ENCODE measurements at regions not wholly inside any gene's neighbourhood (a gene's known extent, or its start where the extent isn't known, plus 50 kb on each side); places are given as distances from the start of the nearest gene placed in this dataset.
A peak's percentile ranks its signal among the peaks of the same experiment; 100 is the strongest.

DNA sequence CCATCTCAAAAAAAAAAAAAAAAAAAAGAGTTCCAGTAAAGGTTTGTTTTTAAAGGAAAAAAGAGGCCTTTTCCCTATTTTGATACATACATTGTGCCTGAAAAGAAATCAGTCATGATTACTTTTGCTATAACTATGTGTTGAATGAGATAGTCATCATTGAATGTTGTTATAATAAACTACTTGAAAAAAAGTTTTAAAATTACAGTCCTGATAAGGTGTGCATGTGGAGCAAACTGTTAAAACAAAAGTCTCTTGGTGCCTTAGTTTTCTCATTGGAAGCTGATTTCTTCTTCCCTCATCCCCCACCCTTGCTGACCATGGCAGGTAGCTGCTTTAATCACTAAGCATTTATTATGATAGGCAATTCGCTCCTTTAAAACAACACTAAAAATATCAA, 172.3 kb upstream of the TBCA start:
- DNase-seq (ENCODE audit: low spot score), result no peak

DNA sequence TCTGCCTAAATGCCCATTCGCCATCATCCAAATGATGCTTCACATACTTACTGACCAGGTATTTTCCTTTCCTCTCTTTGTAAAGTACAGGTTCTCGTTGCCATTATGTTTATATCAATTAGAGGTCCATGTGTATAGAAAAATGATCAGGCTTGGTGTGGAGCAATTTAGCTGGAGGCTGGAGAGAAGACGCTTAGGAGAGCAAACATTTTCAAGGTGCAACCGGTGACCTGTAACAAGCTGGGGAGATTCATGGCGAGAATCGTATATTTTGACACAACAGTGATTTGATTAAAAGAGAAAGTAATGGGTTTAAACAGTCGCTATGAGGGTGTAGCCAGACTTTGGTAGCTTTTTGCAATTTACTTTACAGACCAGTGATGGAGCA, 170.9 kb upstream of the TBCA start:
- DNase-seq (ENCODE audit: low spot score), result no peak

DNA sequence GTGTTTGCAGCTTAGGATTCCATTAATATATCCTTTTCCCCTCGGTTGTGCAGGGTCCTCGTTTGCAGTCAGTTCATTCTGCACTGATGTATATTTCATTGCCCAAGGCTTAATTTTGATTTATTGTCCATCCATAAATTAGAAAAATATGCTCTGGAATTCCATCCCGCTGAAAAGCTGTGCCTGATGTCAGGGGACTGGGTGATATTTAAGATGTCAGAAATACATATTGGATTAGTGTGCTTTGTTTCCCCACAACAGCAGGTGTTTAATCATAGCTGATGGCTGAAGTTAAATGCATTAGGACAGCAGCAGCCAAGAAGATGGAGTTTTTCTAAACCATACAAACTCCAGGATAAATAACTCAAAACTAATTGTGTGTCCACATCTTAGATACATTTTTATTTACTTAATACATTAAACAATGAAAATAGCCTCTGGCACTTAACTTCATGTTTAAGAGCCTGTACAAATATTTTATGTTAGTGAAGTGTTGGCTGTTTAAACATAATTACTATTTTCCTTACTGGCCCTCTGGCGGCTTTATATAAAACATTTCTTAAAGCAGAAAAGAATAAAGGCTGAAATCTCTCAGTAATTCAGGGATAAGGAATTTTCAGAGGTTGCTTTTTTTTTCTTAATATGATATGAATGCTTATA, 170.4 kb upstream of the TBCA start:
- no peak for DNase-seq (ENCODE audit: low spot score)

DNA sequence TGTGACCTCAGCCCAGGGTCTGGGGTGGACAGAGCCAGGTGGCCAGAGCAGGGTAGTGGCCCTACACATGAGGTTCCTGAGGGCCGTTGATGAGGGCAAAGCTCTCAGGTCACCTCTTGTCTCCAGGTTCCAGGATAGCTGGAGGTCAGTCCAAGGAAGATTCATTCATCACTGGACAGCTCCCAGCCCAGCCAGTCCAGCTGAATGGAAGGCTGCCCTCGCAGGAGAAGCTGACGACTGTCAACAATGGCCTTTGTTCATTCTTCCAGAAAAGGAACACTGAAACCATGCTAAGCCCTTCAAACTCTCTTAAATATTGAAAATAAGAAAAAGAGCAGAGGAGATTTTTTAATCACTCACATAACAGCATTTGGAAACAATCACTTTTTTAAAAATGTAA, 169.7 kb upstream of the TBCA start:
- no peak for DNase-seq (ENCODE audit: low spot score)

DNA sequence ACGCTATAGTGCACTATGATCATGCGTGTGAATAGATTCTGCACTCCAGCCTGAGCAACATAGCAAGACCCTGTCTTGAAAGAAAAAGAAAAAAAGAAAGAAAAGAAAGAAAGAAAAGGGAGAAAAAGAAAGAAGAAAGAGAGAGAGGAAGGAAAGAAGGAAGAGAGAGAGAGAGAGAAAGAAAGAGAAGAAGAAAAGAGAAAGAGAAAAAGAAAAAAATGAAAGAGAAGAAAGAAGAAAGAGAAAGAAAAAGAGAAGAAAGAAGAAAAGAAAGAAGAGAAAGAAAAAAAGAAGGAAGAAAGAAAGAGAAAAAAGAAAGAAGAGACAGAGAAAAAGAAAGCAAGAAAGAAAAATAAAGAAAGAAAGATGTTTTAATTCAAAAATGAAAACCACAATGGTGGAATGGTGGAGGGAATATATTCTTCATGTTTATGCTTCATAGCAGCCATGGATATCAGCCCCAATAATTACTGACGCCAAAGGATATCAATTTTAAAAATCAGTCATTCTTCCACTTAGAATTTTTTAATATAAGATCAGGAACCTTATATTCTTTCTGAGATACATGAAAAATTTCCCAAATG, 168.7 kb upstream of the TBCA start:
- DNase-seq (ENCODE audit: low spot score), result no peak

DNA sequence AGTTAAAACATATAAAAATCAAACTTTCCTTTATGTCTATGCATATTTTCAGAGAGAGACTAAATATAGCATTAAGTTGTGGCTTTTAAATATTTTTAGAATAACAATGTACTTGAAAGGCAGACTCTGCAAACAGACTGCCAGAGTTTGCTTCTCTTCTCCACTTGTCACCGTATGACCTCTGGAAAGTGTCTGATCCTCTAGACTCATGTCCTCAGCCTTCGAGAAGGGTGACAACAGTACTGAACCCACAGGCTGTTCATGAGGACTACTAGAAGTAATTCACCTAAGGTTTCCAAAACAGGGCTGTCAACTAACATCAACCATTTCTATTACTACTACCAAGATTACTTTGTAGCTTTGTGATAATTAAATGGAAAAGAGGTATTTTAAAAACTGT, 167.7 kb upstream of the TBCA start:
- DNase-seq (ENCODE audit: low spot score), result no peak

DNA sequence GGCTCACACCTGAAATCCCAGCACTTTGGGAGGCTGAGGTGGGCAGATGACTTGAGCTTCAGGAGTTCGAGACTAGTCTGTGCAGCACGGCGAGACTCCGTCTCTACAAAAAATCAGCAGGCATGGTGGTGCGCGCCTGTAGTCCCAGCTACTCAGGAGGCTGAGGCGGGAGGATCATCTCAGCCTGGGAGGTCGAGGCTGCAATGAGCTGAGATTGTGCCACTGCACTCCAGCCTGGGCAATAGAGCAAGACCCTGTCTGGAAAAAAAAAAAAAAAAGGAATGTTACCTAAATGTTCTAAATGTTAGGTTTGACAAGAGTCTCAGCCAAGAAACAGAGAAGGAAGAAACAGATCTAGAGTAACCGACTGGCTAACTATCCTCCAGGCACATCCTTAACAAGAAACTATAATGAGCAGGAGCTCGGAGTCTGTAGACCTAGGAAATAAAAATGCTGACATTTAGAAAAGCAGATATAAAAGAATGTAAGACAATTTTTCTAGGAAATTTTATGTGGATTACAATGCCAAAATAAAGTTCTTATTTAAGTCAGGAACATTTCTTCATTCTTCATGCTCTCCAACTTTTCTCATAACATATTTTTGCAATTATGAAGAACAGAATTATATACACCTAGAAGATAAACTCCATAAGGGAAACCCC, 166.6 kb upstream of the TBCA start:
- DNase-seq (ENCODE audit: low spot score), result no peak

DNA sequence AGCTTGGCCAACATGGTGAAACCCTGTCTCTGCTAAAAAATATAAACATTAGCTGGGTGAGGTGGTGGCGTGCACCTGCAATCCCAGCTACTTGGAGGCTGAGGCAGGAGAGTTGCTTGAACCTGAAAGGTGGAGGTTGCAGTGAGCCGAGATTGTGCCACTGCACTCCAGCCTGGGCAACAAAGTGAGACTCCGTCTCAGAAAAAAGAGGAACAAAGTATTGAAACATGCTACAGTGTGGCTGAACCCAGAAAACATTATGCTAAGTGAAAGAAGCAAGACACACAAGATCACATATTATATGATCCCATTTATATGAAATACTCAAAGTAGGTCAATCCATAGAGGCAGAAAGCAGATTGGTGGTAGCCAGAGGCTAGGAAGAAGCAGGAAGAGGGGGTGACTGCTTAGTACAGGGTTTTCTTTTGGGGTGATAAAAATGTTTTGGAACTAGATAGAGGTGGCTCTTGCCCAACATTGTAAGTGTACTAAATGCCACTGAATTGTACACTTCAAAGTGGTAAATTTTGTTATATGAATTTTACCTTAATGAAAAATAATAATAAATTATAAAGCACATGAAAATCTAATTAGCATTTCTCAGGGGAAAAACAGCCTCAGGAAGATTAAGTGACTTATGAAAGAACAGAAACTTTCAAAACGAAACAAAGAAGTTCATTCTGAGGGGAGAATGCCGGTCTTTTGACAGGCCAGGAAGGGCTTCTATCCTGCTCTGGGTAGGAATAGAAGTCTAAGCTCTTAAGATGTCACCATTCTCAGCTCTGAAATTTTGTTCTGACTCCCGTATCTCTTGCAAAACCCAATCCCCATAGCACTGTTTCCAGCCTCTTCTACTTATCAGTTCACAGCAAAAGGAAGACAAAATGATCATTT, 161.1 kb upstream of the TBCA start:
- no peak for DNase-seq (ENCODE audit: low spot score)

DNA sequence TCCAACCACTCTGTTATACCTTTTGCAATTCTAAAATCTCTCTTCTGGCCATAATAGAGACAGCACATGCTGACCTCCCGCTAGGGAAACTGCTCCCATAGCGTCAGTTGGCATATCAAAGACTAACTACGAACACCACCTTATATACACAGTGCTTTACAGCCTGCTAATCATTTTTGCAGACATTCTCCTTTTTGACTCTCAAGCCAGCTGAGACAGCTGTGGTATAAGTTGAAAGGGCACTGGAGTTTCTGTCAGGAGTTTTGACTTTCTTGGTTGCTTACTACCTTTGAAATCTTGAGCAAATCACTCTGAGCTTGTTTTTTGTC, 160.2 kb upstream of the TBCA start:
- no peak for DNase-seq (ENCODE audit: low spot score)

DNA sequence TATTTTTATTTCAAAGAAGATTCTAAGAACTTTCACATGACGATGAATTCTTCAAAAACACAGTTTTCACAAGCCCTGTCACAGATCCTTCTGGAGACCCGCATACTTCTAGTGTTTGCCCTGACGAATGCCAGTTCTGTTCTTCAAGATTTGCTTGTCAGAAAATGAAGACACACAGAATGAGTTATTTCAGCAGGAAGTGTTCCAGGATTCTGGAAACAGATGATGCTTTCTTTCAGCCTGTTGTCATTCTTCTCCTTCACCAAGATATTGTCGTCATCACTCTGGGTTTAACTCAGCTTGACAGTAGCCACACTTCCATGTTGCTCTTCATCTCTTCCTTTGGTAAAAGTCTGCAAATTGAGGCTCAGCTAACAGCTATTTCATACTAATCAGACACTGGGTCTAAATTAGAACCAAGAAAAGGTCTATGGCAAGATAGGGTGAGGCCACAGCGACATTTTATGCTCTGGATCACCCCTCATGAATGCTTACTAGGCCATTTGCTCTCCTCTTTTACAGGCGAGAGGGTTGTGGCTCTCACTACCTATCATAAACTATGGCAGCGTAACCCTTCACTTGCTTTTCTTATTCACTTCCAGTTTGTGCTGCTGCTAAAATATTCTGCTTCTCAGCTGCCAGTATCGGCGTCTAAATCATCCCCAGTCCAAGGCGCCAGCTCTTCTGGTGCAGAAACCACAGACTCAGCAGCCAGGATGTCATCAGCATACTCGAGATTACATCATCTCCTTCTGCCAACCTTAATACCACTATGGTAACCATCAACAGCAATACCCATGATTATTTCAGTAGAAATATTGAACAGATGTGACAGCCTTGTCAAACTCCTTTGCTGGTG, 159.6 kb upstream of the TBCA start:
- DNase-seq (ENCODE audit: low spot score), result peak; percentile 27

DNA sequence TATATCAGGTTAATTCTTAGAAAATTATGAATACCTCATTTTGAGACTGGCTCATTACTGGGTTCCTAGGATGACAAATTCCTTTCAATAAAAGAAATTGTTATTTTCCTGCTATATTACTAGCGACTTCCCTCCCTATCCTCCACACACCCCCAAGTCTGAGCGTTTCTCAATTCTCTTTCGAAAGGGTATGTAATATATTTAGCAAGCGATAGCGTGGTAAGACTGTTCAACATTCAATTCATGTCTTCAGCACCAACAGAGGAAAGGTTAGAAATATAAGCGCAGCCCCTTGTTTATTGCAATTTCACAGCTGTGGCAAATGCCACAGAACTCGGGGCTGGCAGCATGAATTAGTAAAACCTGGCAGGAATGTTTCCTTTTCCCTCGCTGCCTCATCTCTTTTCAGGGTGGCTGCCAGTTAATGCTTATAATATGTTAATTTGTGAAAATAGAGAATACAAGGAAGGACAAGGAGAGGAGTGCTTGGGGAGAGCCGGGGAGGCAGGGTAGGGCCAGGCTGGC, 152.7 kb upstream of the TBCA start:
- DNase-seq (ENCODE audit: low spot score), result no peak

DNA sequence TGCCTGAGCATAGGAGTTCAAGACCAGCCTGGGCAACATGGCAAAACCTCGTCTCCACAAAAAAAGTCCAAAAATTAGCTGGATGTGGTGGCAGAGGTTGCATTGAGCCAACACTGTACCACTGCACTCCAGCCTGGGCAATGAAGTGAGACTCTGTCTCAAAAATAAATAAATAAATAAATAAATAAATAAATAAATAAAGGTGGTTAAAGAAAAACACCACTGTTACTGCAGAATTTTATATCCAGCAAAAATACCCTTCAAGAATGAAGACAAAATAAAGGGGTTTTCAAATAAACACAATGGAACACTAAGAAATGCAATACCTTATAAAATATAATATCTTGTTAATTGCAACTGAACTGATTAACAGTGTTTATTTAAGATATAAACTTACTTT, 150.2 kb upstream of the TBCA start:
- DNase-seq (ENCODE audit: low spot score), result no peak

DNA sequence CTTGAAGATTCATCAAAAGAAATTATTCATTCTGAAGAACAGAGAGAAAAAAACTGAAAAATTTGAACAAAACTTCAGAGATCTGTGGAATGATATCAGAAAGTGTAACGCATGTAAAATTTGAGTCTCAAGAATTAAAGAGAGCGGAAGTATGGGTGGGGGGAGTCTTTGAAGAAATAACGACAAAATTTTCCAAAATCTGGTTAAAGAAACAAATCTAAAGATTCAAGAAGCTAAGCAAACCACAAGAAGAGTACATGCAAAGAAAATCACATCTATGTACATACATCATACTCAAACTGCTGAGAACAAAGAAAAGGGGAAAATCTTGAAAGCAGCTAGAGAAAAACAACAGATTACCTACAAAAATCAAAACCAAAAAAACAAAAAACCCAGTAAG, 149.4 kb upstream of the TBCA start:
- no peak for DNase-seq (ENCODE audit: low spot score)

DNA sequence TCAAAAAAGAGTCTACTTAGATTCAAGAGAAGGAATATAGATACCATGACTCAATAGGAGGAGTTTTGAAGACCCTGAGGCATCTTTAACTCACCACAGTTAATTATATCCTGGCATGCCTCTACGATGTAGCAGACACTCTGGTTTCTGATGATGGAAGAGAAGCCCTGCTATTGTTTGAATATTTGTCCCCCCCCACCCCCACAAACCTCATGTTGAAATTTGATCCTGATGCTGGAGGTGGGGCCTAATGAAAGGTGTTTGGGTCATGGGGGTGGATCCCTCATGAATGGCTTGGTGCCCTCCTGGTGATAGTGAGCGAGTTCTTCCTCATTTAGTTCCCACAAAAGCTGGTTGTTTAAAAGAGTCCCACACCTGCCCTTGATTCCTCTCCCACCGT, 147.9 kb upstream of the TBCA start:
- no peak for DNase-seq (ENCODE audit: low spot score)

DNA sequence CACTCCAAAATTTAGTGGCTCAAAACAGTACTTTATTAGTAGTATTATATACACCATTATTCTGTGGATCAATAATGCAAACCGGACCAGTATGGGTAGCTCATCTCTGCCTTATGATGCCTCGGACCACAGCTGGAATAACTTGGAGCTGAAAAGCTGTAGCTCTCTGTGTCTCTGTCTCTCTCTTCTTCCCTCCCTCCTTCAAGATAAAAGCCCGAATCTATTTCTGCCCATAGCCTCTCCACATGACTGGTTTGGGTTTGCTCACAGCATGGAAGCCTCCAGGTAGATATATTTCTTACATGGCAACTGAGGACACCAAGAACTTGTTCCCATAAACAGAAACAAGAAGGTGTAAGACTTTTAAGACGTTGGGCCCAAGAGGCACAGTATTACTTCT, 147.5 kb upstream of the TBCA start:
- no peak for DNase-seq (ENCODE audit: low spot score)

DNA sequence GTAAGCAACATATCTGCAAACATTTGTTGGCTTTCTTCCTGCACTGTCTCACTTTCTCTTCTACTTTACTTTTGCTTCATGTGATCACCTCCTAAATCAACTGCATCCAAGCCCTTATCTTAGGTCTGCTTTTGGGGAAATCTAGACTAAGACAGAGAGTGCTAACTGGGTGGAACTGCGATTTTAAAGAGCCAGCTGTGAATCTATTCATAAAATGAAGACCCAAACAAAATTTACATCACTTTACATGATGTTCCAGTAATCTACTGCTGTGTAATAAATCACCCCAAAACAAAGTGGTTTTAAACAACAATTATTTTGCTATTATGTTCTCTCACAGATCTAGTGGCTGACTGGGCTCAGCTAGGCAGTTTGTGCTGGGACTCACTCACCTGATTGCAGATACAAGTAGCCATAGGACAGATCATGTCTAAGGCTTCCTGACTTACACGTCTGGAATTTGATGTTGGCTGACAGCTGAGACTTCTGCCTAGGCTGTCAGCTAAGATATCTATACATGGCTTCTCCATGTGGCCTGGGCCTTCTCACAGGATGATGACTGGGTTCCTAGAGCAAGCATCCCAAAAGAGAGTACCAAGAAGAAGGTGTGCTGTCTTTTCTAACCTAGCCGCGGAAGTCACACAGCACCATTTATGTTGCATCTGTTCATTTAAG, 145.1 kb upstream of the TBCA start:
- DNase-seq (ENCODE audit: low spot score), result peak; percentile 39

DNA sequence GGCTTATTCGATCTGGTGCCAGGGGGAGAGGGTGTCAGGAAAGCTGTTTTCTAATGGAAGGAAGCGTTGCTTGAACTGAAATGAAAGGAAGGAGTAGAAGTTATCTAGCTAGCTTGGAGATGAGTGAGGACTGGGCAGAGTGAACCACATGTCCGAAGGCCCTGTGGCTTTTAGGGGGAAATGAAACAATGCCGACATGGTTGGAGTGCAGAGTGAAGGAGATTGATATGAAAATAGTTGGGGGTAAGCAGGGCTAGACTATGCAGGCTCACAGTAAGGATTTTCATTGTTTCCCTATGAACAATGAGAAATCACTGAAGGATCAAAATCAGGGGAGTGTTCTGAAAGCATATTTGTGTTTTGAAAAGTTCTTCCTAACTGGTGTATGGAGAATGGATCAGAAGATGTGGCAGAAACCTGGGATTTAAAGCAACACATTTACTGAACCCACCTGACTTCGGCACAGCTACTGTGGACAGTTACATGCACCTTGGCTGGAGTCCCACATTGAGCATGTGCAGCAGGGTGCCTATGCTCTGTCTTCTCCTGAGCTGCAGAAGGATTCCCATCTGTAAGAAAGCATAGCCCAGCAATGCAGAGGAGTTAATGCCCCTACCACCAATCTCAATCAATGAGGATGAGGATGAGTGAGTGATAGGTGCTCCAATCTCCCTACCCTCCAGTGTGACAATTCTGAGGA, 144.4 kb upstream of the TBCA start:
- no peak for DNase-seq (ENCODE audit: low spot score)

DNA sequence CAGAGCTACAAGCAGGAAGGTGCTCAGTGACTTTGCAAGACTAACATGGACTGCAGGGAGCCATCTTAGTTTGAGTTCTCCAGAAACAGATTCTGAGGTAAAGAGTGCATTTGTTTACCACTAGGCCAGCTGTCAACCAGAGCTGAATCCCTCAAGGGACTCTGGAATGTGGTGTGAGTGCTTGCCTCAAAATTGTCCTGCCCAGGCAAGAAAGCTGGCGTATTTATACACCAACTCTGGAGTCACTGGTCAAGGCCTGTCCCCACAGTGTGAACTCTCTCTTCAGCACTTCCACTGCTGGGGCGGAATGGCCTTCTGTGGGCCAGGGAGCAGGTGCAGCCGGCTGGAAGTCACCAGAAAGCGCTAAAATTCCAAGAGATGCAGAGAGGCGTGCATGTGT, 139.2 kb upstream of the TBCA start:
- no peak for DNase-seq (ENCODE audit: low spot score)

DNA sequence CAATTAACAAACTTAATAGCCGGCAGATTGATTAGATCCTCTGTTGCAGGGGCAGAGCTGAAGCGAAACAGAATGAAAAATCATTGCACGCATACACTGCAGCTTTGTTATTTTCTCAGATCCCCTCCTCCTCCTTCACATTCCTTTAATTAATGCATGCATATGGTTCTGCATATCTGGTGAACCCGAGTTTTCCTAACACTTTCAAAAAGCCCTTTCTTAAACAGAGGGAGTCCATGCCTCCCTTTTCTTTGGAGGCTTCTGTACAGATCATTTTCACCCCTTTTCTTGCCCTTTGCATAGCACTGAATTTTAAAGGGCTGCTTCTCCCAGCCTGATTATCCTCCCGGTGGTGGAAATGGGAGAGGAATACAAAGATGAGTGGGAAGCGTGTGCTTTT, 136.6 kb upstream of the TBCA start:
- no peak for DNase-seq (ENCODE audit: low spot score)

DNA sequence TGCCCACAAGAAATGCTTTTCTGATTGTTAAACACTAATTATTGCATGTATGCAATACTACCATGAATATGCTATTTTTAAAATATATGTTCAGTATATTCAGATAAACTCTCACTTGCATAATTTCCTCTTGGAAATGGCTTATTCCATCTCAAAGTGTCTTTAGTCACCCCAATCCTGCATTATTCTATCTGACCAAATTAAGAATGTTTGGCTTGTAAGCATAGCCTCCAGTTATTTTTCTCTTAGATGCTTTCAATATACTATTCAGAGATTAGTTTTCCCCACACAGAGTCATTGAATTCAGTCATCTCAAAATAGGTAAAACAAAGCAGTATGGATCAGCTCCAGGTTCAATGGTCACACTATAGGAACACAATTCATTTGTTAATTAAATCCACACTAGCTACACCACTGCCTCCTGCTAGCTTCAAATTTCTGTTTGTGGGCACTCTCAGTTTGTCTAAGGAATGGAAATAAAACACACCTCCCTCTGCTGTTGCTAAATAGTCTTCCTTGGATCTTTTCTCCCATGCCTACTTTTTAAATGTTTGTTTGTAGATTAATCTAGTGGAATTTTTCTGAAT, 134.6 kb upstream of the TBCA start:
- DNase-seq (ENCODE audit: low spot score), result no peak
